ENCODE measurements at regions not wholly inside any gene's neighbourhood (a gene's known extent, or its start where the extent isn't known, plus 50 kb on each side); places are given as distances from the start of the nearest gene placed in this dataset.

- DNase-seq (ENCODE audit: low read depth in 2 of 2) = no peak
Measured at GRCh38 chr1:209395169-209395568, 188.3 kb upstream of the CAMK1G start.

GRCh38 chr1:209397371-209397770, 186.1 kb upstream of the CAMK1G start:
- no peak for DNase-seq (ENCODE audit: low read depth in 2 of 2)

- DNase-seq (ENCODE audit: low read depth in 2 of 2) = no peak
Measured at GRCh38 chr1:209397910-209398309, 185.6 kb upstream of the CAMK1G start.

DNA sequence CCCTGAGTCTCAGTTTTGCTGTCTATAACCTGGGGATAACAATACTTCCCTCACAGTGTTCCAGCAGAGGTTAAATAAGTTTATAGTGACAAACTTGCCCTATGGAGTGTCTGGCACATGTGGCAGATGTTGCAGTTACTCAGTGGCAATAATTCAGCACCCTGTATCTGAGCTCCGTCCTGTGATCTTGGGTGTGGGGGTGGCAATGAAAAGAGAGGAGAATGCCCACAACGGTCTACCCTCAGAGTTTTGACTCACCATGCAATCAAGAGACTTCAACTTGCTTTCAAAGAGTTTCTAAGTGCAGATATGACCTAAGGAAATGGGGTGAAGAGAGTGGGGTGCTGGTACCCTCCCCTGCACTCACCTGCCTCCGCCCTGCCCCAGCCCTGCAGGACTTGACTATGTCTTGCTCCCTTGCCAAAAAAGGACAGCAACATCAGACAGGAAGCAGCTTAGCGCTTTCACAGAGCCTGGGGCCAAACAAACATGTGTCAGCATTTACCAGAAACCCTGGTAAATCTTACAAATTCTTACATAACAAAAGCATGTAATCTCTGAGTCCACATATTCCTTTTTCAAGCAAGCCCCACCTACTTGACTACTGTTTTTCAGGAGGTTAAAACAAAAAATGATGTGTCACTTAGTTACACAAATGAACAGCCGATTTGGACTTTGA, 185.1 kb upstream of the CAMK1G start:
- no peak for DNase-seq (ENCODE audit: low read depth in 2 of 2)

GRCh38 chr1:209399800-209400199, 183.7 kb upstream of the CAMK1G start:
- no peak for DNase-seq (ENCODE audit: low read depth in 2 of 2)

DNA sequence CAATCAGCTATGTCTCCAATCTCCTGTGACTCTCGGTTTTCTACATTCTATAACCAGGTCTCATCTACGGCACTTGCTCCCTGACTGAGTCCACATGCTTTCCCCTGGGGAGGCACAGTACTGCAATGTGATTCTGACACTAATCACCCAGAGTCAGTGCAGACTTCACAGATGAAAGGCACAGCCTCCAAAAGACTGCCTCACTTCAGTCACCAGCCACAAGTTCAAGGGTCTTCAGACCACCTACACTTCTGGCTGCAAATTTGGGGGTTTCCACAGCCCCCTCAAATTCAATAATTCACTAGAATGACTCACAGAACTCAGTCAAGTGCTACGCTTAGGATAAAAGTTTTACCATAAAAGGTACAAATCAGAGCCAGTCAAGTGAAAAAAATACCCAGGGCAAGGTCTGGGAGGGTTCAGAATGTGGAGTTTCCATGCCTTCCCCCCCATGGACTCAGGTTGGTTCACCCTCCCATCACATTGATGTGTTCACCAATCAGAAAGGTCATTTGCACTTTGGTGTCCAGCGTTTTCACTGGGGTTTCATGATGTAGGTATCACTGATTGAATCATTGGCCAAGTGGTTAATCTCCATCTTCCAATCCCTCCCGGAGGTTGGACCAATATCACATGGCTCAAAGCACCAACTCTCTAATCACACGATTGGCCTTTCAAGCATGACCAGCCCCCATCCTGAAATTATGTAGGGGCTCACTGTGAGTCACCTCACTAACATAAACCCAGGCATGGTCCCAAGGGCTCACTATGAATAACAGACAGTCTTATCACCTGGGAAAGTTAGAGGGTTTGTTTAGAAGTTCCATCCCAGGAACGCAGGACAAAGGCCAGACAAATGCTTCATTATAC, 182.9 kb upstream of the CAMK1G start:
- DNase-seq (ENCODE audit: low read depth in 2 of 2) = no peak

DNA sequence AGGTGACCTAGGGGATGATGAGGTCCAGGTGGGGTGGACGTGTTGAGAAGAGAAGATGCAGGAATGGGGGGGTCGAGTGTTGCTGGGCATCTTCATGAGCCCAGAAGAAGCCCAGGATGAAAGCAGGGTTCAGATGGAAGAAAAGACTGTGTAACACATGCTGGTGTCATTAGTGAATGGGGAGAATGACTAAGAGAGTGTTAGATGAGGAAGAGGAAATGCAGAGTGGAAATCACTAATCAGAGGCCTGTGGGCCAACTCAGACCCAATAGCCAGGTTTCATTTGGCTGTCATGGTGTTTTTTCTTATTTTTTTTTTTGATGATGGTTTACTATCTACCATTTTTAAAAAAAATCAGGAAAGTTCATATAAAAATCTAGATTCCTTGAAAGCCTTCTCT, 180.8 kb upstream of the CAMK1G start:
- DNase-seq (ENCODE audit: low read depth in 2 of 2) = no peak

- no peak for DNase-seq (ENCODE audit: low read depth in 2 of 2)
Measured at GRCh38 chr1:209403921-209404320, 179.6 kb upstream of the CAMK1G start.

DNA sequence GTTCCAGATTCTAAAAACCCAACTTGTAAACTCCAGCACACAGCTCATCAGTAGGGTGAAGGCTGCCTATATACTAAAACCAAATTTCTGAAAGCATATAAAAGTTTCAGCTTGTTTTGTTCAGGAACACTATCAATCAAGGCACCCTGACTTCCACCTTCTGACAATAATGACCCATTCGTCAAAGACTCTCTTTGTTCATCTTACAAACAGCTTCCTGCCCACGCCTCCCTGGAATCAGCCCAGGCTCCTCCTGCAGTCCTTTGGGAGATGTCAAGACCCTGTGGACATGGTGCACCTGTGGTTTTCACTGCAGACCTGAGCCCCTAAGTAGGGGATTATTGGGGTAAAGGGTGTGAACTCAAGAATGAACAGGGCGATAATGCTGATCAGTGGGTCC, 178.9 kb upstream of the CAMK1G start:
- no peak for DNase-seq (ENCODE audit: low read depth in 2 of 2)

DNA sequence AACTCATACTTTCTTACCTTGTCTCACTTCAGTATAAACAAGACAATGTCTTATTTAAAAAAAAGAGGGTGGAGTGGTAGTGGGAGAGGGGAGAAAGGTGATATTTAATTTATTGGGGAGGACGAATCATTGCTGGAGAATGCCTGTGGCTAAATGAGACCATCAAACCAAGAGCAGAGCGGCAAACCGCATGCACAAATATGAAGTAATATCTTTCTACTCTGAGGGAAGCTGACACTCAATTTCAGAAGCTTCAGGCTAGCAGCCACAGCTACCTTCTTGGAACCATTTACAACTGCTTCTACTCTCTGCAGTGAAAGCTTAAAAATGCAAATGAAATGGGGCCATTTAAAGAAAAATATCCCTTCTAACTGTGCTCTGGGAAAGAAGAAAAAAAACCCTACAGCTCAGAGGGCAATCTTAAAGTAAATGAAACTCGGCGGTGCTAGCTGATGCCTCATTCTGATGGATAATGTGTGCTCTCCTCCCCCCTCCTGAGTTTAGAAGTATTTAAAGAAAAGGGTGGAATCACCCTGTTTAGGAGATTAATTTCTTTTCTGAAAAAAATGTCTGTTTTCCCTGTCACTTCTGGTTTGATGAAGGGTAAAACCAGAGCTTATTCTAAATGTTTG, 178.2 kb upstream of the CAMK1G start:
- DNase-seq (ENCODE audit: low read depth in 2 of 2) = no peak

GRCh38 chr1:209406168-209406567, 177.3 kb upstream of the CAMK1G start:
- DNase-seq (ENCODE audit: low read depth in 2 of 2) = no peak

DNA sequence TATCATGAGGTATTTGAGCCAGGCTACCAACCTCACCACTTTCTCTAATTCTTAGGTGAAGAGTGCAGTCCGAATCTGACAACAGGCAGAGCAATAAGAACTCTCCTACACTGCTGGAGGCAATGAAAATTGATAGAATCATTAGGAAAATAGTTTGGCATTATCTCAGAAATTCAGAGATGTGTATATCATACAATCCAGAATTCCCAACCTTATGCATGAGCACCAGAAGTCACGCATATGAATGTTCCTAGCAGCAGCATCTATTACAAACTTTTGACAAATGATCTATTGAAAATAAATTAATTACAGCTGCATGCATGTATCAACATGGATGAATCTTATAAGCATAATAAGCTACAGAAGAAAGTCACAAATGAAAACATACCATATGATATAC, 176.9 kb upstream of the CAMK1G start:
- DNase-seq (ENCODE audit: low read depth in 2 of 2) = no peak

DNA sequence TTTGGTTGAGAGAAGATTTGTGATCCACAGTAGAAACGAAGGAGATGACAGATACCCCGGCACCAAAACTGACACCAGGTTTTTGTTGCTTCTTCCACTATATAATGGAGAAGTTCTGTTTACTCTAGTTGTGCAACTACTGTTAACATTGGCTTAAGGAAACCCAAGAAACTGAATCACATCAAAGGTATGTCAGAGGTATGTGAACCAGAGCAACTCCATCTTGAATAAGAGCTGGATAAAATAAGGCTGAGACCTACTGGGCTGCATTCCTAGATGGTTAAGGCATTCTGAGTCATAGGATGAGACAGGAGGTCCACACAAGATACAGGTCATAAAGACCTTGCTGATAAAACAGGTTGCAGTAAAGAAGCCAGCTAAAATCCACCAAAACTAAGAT, 173.7 kb upstream of the CAMK1G start:
- no peak for DNase-seq (ENCODE audit: low read depth in 2 of 2)

DNA sequence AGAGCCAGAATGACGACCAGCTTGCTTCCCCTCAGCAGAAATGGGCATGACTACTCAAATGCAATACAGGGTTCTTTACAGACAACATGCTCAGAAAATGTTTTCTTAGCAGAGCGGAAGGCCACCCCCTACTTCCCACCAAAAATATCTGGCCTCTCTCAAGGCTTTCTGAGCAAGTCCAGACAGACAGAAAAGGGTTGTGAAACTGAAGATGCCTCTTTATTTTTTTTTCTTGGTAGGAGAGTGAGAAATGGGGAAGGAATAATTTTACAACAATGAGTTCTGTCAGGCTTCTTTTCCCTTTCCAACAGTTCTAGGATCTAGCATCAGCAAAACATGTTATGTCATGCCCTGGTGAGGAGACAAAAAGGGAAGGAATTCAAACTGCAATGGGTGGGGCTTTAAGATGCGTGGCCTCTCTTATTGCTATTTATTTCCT, 172.0 kb upstream of the CAMK1G start:
- DNase-seq (ENCODE audit: low read depth in 2 of 2) = no peak

- no peak for DNase-seq (ENCODE audit: low read depth in 2 of 2)
Measured at GRCh38 chr1:209412036-209412435, 171.5 kb upstream of the CAMK1G start.

DNA sequence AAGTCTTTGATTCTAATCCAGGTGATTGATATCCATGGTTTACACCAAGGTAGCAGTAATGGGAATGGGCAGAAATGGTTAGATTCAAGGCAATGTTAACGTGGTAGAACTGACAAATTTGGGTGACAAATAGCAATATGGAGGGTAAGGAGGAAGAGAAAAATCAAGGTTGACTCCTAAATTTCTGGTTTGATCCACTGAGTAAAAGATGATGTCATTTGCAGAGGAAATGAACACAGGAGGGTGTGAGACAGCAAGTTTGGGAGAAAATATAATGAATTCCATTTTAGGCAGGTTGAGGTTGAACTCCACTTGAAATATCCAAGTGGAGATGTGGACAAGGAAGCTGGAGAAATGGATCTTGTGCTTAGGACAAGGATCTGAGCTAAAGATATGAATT, 170.9 kb upstream of the CAMK1G start:
- no peak for DNase-seq (ENCODE audit: low read depth in 2 of 2)

- no peak for DNase-seq (ENCODE audit: low read depth in 2 of 2)
Measured at GRCh38 chr1:209413062-209413461, 170.5 kb upstream of the CAMK1G start.

- DNase-seq (ENCODE audit: low read depth in 2 of 2) = no peak
Measured at GRCh38 chr1:209414803-209415329, 168.6 kb upstream of the CAMK1G start.

DNA sequence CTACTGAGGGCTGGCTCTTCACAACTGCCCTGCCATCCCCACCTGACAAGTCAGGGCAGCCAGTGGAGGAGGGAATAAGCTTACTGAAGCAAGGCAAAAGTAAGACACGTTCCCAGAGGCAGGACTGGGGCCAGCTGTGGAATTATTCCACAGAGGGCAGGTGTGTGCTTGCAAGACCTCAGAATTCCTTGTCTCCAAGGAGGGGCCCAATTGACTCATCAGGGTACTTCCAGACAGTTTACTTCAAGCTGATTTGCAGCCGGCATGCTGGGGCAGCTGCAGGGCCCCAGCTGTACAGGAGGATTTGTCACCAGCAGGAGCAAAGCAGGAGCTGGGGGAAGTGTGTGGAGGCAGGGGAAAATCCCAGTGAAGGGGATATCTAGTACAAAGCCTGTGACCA, 167.5 kb upstream of the CAMK1G start:
- no peak for DNase-seq (ENCODE audit: low read depth in 2 of 2)

DNA sequence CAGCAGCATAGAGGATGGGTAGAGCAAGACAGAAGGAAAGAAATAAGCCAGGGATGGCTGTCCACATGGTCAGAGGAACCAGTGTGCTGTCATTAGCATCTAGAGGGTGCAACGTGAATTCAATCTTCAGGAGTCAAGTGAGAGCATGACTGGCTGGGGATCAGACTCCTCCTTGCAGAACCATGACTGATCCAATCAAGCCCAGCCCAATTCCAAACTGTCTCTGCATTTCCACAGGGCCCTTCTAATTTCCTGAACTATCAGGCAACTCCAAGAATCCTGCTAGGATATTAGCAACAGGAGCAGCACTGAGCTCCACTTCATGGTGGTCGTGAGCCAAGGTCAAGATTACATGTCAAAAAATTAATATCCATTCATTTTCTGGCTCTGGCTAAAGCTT, 166.8 kb upstream of the CAMK1G start:
- no peak for DNase-seq (ENCODE audit: low read depth in 2 of 2)

DNA sequence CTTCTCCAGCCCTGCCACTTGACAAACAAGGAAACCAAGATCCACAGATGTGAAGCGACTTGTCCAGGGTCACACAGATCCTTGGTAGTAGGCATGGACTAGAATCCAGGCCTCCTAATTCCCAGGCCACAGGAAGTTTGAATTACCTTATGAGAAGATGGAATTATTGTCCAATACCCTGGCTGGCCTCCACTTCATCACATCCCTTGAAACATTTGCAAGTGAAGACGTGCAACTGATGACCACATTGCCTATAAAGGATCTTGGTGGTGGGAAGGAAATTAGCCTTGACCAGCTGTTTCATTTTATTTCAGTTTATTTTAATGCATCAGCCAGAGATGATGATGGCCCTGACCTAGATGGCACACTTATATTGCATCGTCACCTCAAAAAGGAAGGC, 165.8 kb upstream of the CAMK1G start:
- no peak for DNase-seq (ENCODE audit: low read depth in 2 of 2)

DNA sequence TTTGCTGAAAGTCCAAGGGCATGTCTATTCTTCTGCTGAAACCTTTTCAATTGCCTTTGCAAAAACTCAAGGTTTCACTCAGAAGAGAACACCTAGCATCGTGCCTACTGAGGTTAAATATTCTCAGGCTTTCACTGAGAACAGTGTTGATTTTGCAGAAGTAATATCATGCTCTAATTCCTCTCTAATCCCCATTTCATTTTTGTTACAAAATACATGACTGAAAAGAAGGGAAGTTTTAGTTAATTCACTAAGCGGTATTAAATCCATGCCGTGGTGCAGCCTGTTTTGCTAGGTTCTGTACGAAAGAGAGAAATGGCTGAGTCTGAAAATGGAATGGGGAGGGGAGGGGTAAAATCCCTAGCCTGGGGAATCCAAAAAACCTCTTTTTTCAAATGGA, 163.2 kb upstream of the CAMK1G start:
- no peak for DNase-seq (ENCODE audit: low read depth in 2 of 2)

- no peak for DNase-seq (ENCODE audit: low read depth in 2 of 2)
Measured at GRCh38 chr1:209421186-209421585, 162.3 kb upstream of the CAMK1G start.
